Right ventricle myocardium inferior (tissue), 1 donor: ENCODE measurements at regions not wholly inside any gene's neighbourhood (a gene's known extent, or its start where the extent isn't known, plus 50 kb on each side); places are given as distances from the start of the nearest gene placed in this dataset.
"Not testable (repeated sequence)": the region's sequence is repeated elsewhere in the genome, so short reads cannot be mapped to it uniquely, and the experiment has no call there.

Experiments used
- ATAC-seq: fragments of 200-7000 bp; cut with Tn5 transposase; one replicate; pipeline ENCODE4 v1.9.1; 2020; ENCODE audit warnings: mild to moderate bottlenecking, moderate library complexity
- DNase-seq: peaks from one replicate; pipeline ENCODE4 v3.0.0; 2021; ENCODE audit errors: missing footprints
- intact Hi-C: fragments of 100-400 bp; cut with DNase I; formaldehyde crosslinking; loops from one replicate; pipeline ENCODE4 v1.11.0; 2022
- donor health status: DM: no; HTN: yes; CAD: no; lungs with severe emphysema.

DNA sequence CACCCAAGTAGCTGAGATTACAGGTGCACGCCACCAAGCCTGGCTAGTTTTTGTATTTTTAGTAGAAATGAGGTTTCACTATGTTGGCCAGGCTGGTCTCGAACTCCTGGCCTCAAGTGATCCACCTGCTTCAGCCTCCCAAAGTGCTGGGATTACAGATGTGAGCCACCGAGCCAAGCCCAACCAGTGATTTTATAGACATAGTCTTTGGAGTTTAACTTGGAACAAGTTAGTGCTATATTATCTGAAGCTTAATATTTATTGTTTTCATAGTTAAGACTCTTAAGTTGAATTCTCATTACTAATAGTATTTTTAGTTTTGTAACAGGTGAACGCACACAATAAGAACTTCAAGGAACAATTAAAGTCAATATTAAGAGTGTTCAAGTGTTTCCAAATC, 122.1 kb downstream of the SPAG6 start:
- ATAC-seq, intact Hi-C loops, DNase-seq: not testable (repeated sequence)

DNA sequence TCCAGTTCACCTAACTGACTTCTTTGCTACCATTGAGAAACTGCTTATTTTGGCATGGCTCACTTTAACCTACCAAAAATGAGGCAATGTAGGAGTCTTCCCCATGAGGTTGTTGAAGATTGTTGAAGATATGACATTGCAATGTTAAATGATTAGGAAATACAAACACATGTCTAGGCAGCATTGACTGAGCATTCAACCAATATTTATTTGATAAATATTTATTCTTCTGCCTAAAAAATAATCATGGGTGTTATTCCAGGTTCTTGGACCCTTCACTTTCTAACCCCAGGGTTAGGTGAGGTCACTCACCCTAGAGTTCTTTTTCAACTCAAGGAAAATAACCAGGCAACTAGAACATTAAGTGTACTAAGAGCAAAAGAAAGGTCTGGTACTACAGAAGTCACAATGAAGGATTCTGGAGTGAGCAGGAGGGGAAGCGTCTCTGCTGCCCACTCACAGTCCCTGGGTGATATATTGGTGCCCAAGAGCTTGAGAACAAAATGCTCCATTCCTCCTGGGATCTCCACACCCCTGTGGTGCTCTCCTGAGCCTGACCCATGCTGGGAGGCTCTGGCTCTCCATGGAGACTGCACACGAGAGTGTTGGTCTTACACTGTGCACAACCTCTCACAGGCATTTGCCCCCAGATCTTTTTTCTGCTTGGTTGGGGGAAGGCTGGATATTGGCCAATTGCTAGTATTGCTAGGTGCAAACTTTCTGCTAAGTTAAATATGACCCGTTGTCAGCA, 123.4 kb downstream of the SPAG6 start:
- intact Hi-C loops, result no loop called here
- ATAC-seq, result no peak
- DNase-seq, result no peak

DNA sequence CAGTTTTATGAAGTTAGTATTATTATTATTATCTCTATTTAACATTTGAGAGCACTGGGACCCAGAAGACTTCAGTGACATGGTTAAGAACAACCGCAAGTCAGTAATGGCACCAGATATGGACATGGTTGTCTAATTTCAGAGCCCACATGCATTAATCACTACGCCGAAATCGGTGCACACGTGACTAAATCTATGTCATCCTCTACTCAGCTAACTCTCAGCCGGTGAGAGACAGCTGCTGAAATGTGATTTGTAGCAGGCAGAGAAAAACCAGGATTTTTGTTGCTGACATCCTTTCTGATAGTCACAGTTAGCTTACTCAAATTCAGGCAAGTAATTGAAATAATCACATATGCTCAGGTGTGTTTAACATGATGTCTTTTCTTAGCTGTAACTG, 127.7 kb downstream of the SPAG6 start:
- DNase-seq, result no peak
- no peak for ATAC-seq
- intact Hi-C loops, result no loop called here

DNA sequence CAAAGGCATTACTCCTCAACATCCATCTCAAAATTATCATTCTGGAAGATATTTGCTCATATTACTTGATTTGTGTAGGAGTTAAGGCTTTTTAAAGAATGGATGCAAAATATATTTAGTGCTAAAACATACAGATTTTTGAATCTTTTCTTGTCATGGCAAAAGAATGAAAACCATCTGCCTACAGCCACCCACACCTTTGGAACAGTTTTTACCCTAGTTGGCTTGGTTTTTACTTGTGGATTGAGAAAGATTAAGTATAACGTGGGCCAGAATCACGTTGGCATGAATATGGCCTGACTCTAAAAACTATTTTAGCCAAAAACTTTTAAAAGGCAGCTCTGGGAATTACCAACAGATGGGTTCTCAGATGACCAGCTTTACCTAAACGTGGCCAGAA, 128.2 kb downstream of the SPAG6 start:
- ATAC-seq (no peak), DNase-seq (no peak)
- intact Hi-C loops, result no loop called here

DNA sequence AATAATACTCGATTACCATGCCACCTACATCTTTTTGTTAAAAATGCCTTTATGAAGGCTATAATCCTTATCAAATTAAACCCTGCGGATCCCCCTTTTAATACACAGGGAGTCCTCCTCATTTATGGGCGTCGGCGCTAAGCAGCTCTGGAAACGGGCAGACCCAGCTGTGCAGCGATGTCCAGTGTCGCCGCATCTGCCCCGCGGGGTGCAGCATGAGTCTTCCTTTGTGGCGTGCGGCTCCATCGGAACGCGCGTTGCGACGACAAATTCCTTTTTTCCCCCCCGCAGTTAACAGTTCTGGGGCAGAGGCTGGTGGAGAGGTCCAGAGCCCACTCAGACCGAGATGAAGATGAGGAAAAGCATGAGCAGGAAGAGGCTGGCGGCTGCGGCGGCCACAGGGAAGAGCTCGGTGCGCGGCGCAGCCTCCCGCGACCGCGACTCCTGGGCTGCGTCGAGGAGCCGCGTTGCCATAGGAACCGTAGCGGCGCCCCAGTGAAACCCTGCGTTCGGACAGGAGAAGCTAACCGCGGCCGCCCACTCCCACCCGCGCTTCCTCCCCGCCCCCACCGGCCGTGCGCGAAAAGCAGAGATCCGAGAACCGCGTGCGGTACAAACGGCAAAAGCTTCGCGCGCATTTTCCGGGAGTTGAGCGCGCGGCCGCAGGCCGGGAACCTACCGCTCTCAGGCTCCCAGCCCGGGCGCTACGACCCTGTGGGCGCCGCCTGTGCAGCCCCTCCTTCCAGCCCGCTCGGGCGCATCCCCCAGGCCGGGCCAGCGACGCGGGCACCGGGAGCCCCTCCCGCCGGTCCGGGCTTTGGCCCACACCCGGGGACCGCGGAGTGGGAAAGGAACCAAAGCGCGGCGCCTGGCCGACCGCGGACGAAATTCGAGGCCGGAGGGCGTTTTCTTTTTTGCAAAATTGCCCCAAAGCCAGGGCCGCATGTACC, 130.6 kb downstream of the SPAG6 start:
- ATAC-seq (no peak), DNase-seq (no peak)
- intact Hi-C loops, result no loop called here

DNA sequence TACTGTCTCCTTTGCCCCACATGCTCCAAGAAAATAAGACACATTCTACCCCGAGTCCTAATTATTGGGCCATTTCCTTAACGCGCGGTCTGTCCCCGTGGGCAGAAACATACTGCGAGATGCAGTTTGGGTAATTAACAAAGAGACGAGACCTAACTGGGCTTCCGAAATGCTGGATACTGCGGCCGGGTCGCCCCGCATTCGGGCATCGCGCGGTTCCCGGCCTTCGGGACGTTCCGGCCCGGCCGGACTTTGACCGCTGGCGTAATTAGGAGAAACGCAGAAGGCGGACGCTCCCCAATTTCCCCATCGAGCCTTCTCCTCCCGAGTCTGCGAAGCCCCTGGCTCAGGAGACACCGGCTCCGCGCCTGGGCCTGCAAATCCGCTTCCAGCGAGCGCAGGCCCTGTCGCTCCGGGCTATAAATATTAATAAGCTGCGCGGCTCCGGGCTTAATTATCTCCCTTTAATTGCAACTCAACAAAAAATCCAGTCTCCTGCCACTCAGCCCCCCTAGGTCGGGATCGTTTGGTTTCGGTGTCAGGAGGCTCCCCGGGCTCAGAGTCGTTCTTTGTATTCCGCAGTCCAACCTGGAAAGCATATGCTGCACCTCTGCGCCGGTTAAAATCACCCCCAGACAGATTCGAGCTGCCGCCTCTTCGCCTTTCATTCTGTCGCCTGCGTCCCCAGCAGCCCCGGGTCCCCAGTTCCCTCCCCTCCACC, 131.5 kb downstream of the SPAG6 start:
- DNase-seq, result no peak
- ATAC-seq, result no peak
- intact Hi-C loops, result no loop called here

DNA sequence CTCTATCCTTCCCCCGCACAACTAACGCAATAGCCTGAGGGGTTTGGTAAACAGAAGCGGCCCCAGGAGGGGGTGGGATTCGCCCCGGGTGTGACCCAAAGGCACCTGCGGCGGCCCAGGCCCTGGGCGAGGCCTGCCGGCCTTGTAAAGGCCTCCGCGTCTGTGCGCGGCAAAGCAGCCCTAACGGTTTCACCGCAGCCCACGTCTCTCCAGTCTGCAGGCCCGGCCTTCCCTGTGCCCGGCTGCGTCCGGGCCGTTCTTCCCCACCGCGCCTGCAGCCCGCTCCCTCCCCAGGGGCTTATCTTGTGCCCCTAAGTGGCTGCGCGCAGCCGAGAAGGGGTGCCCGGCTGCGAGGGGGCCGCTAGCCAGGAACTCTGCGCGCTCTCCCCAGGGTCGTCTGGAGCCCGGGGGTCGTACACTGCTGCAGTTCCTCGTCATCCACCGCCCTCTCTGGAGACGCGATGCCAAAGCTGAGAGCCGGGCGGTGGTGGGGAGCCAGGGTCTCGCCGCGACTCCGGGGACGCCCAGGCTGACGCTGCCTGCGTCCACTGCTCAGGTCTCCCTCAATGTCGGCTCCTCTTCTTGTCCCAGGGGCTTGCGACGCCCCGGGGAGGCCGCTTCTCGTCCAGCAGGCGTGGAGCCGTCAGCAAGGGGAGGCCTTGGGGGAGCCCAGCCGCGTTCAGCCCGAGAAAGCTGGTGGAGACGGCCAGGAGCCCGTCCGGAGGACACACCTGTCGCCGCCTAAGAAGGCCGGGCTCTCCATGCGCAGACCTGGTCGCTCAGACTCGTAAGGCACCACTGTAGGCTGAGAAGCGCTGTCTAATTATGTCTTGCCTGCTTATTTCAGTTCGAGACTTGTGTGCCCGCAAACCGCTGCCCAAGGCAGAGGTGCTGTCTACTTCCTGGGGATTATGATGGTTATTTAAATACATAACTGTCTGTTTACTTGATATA, 132.3 kb downstream of the SPAG6 start:
- ATAC-seq (no peak), DNase-seq (no peak)
- intact Hi-C loops, result no loop called here

DNA sequence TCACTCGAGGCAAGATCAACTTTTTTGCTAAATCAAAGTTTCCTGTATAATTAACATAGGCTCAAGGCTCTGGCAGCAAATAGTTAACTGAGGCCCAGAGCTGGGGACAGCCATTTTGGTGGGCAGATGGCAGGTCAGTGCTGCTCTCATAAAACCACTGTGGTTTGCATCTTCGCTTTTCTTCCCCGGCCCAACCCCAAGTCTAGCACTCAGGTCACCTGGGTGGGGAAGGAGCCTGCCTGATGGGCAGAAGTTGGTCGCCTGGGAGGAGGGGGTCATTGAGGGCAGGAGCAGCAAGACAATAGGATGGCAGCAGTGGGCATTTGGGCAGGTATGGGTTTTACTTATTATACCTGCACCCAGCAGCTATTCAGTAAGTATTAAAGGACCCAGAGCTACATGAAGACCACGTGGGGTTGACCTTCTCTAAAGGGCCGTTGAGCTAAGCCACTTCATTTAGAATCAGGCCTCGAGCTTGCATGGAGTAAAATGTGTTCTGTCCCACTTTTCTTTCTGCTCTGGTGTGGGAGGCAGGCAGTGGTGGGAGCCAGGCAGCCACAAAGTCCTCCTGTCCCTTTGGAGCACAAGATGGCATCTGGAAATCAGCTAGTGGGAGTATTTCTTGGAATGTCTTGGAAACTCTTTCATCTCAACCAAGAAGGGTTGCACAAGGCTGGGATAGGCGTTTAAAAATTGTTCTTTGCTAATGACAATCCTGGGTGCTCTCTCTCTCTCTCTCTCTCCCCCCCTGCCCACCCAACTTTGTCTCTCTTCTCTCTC, 133.4 kb downstream of the SPAG6 start:
- peak; percentile 53 for ATAC-seq
- intact Hi-C loops, result no loop called here
- no peak for DNase-seq

DNA sequence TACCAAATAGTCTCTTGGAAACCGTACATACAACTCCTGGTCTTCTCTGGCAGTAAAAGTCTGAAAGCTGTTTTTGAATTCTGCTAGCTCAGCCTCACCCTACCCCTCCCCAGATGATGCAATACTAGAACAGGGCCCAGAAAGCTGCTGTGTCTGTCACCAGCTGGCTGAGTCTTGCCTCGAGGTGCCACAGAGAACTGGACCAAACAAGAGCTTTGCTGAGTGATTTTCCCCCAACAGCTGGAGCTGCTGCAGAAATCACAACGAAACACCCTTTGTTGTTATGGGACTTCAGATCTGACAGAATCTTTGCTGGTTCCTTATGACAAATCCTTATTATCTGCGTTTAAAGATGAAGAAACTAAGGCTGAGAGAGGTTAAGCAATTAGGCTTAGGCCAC, 134.1 kb downstream of the SPAG6 start:
- intact Hi-C loops, result no loop called here
- peak; percentile 87 for ATAC-seq
- no peak for DNase-seq

DNA sequence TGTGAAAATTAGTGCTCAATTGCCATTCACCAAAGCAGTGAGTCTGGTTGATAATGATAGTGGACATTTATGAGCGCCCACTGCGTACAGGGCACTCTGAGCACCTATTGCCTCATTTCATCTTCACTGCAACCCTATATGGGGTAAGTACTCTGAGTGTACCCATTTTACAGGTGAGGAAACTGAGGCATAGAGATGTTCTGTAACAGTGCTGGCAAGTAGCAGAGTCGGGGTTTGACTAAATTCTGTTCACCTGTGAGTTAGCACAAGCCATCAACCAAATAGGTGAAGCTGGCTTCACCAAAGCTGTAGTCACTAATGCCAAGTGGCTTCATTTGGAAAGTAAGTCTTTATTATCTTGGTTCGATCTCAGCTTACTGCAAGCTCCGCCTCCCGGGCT, 135.8 kb downstream of the SPAG6 start:
- DNase-seq (no peak), ATAC-seq (no peak)
- intact Hi-C loops, result no loop called here

DNA sequence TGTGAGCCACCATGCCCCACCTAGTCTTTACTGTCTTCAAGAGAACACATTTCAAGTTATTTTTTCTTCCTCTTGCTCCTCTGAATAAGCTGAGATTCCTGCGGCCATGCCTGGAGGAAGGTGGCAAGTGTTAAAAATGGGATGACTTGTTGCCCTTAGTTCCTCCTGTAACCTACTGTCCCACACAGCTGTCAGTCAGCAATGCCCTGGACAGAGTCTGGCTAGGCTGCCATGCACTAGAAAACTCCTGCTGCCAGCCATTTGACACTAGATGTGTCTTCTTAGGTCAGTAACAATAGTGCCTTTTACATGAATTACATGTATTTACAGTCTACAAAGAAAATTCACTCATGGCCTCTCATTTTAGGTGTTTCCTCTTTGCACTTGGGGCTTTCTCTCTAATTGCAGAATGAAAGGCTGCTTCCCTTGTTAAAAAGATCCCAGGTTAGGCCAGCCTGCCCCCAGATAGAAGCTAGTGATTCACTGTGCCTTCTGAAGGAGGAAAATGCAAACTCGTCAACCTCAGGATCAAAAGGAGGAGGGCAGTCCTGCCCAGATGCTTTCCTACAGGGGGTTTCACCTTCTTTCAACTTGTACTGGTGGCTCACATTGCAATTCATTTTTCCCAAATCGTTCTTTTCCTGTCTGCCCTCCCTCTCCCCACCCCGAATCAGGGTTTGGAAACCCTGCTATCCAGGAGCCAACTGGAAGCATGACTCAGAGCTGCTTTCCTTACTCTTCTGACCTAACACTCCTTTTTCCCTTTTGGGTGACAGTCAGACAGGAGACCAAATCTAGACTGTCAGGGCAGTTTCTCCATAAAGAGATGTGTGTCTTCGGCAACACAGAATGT, 136.6 kb downstream of the SPAG6 start:
- peak; percentile 30 for ATAC-seq
- intact Hi-C loops, result no loop called here
- DNase-seq, result no peak

DNA sequence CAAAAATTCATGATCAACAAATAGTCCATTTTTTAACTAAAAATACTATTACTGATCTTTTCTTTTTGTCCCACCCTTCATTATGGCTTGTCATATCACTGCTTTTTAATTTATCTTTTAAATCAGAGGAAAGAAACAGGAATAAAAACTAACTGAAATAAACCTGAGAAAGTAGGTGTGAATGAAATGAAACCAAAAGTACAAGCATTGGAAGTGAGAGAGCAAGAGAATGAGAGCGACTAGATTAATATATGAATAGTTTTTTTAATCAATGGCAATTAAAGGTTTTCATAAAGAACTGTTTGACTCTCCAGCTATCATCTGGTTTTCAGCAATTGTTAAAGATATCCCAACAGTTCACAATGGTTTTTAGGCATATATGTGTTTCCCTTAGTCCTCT, 137.8 kb downstream of the SPAG6 start:
- ATAC-seq (no peak), DNase-seq (no peak)
- intact Hi-C loops, result no loop called here
